Mucosa of rectum (tissue), 2 donors: ENCODE measurements at regions not wholly inside any gene's neighbourhood (a gene's known extent, or its start where the extent isn't known, plus 50 kb on each side); places are given as distances from the start of the nearest gene placed in this dataset.

Source experiments
- H3K27ac ChIP-seq, 2 donors: one replicate each; pipeline ENCODE4 v1.7.0; 2013; ENCODE audit warnings: inconsistent platforms in 2 of 2, low read depth in 2 of 2, low read length in 2 of 2
- H3K27me3 ChIP-seq, 2 donors: one replicate each; pipeline ENCODE4 v1.7.0; 2013; ENCODE audit warnings: low read length in 2 of 2; ENCODE audit not compliant: control insufficient read depth in 2 of 2, insufficient read depth in 2 of 2
- H3K36me3 ChIP-seq, 2 donors: one replicate each; pipeline ENCODE4 v1.7.0; 2013; ENCODE audit warnings: low read length in 2 of 2; ENCODE audit not compliant: control insufficient read depth in 2 of 2, insufficient read depth in 2 of 2
- H3K4me1 ChIP-seq, 2 donors: one replicate each; pipeline ENCODE4 v1.7.0; 2013; ENCODE audit warnings: low read length in 2 of 2, mild to moderate bottlenecking in 1 of 2; ENCODE audit not compliant: control insufficient read depth in 2 of 2, insufficient read depth in 2 of 2
- H3K4me3 ChIP-seq, 2 donors: one replicate each; pipeline ENCODE4 v1.7.0; 2013; ENCODE audit warnings: low read length in 2 of 2
- H3K9ac ChIP-seq, 2 donors: one replicate each; pipeline ENCODE4 v1.7.0; 2013; ENCODE audit warnings: low read length in 2 of 2, low read depth in 1 of 2, mild to moderate bottlenecking in 1 of 2
- H3K9me3 ChIP-seq, 2 donors: one replicate each; pipeline ENCODE4 v1.7.0; 2013; ENCODE audit warnings: low read length in 2 of 2; ENCODE audit not compliant: control insufficient read depth in 2 of 2
- donor health status: healthy.
- donor health status: Normal muscosa, but diverticular disease.

DNA sequence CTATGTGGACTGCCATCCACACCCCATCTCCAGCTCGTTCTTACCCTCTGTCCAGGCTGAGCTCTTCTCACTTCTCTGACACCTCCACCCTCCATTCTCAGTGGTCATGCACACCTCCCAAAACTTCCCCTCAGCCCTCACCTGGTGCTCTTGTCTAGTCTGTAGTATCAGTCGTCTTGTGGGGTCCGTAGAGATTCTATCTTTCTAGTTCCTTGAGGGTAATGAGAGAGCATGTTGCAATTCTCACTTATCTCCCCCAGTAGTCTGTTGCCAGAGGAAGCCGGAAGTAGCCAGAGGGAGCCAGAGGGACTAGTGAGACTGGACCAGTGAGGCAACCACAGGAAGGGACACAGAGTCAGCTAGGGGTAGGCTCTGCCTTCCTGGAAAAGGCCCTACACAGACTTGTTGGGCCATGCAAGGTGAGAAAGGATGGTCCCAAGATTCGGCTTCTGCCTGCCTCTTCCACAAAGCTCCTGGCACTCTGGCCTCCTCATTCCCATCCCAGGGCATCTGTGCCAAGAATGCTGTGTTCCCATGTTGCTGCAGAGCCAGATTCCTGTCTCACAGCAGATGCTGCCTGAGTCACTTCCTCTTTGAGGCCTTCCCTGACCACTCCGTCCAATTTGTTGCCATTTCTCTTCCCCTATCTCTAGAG is 50.6 kb upstream of the DUSP5 start:
- no peaks in the 10 kb centered on the region for H3K36me3 ChIP-seq
- no peak overlapping the region for H3K9ac ChIP-seq
- no peak overlapping the region for H3K4me3 ChIP-seq
- H3K27me3 ChIP-seq = peaks cover 0 to 2% of the 10 kb centered on the region in 2 donors
- no peaks in the 10 kb centered on the region for H3K9me3 ChIP-seq
- no peak overlapping the region for H3K27ac ChIP-seq
- H3K4me1 ChIP-seq = no peaks in the 10 kb centered on the region

DNA sequence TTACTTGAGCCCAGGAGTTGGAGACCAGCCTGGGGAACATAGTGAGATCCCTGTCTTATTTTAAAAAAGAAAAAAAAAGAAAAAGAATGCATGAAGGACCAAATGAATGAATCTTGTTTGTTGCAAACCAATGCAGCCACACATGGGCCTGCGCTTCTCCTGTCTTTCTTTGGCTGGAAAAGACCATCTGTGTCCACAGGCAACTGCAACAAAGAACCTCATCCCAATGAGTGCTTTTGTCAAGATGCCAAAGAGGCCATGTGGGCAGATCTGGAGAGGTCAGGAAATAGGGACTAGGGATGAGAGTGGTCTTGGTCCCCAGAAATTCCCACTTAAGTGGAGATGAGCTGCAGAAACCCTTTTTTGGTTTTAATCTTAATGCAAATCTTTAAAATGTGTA is 49.8 kb upstream of the DUSP5 start:
- Histone ChIP-seq H3K9me3 (no peaks in the 10 kb centered on the region), H3K4me1 (no peaks in the 10 kb centered on the region), H3K27ac (no peak overlapping the region), H3K4me3 (no peak overlapping the region), H3K9ac (no peak overlapping the region), H3K27me3 (peaks cover 0 to 2% of the 10 kb centered on the region in 2 donors), H3K36me3 (no peaks in the 10 kb centered on the region)
